ENCODE measurements at regions not wholly inside any gene's neighbourhood (a gene's known extent, or its start where the extent isn't known, plus 50 kb on each side); places are given as distances from the start of the nearest gene placed in this dataset.

- H3K4me3 ChIP-seq (replicated peaks in 1 of 2; ENCODE audit: low read depth in 2 of 2, low read length in 2 of 2) = no peak overlapping the region
- TF ChIP-seq CTCF (IDR thresholded peaks at IDR 0.05; ENCODE audit: low read depth, low read length) = no peak
- no peak for DNase-seq (ENCODE audit: low read depth in 2 of 2)
Observed at GRCh38 chr7:63087575-63088190, 911.0 kb upstream of the ZNF722 start.

DNA sequence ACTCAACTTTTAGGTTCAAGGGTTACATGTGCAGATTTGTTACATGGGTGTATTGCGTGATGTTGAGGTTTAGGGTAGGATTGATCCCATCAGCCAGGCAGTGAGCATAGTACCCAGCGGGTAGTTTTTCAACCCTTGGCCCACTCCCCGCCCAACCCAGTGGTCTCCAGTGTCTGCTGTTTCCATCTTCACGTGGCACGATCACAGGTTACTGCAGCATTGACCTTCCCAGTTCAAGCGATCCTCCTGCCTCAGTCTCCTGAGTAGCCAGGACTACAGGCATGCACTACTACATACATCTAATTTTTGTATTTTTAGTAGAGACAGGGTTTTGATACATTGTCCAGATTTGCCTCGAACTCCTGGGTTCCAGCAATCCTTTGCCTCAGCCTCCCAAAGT, 905.7 kb upstream of the ZNF722 start:
- no peak overlapping the region for H3K4me3 ChIP-seq (replicated peaks in 1 of 2; ENCODE audit: low read depth in 2 of 2, low read length in 2 of 2)
- no peak for DNase-seq (ENCODE audit: low read depth in 2 of 2)
- no peak for TF ChIP-seq CTCF (IDR thresholded peaks at IDR 0.05; ENCODE audit: low read depth, low read length)

GRCh38 chr7:63093481-63093880, 905.2 kb upstream of the ZNF722 start:
- no peak for DNase-seq (ENCODE audit: low read depth in 2 of 2)
- TF ChIP-seq CTCF (IDR thresholded peaks at IDR 0.05; ENCODE audit: low read depth, low read length) = no peak
- H3K4me3 ChIP-seq (replicated peaks in 1 of 2; ENCODE audit: low read depth in 2 of 2, low read length in 2 of 2) = no peak overlapping the region

- no peak overlapping the region for H3K4me3 ChIP-seq (replicated peaks in 1 of 2; ENCODE audit: low read depth in 2 of 2, low read length in 2 of 2)
- no peak for TF ChIP-seq CTCF (IDR thresholded peaks at IDR 0.05; ENCODE audit: low read depth, low read length)
- DNase-seq (ENCODE audit: low read depth in 2 of 2) = no peak
Observed at GRCh38 chr7:63096141-63096540, 902.5 kb upstream of the ZNF722 start.

- DNase-seq (ENCODE audit: low read depth in 2 of 2) = no peak
- no peak overlapping the region for H3K4me3 ChIP-seq (replicated peaks in 1 of 2; ENCODE audit: low read depth in 2 of 2, low read length in 2 of 2)
- TF ChIP-seq CTCF (IDR thresholded peaks at IDR 0.05; ENCODE audit: low read depth, low read length) = no peak
Observed at GRCh38 chr7:63104666-63105065, 894.0 kb upstream of the ZNF722 start.

- no peak for DNase-seq (ENCODE audit: low read depth in 2 of 2)
- no peak overlapping the region for H3K4me3 ChIP-seq (replicated peaks in 1 of 2; ENCODE audit: low read depth in 2 of 2, low read length in 2 of 2)
- no peak for TF ChIP-seq CTCF (IDR thresholded peaks at IDR 0.05; ENCODE audit: low read depth, low read length)
Observed at GRCh38 chr7:63105978-63106377, 892.7 kb upstream of the ZNF722 start.

Data from cardiac fibroblast (primary cell).